ENCODE measurements at regions not wholly inside any gene's neighbourhood (a gene's known extent, or its start where the extent isn't known, plus 50 kb on each side); places are given as distances from the start of the nearest gene placed in this dataset.

DNA sequence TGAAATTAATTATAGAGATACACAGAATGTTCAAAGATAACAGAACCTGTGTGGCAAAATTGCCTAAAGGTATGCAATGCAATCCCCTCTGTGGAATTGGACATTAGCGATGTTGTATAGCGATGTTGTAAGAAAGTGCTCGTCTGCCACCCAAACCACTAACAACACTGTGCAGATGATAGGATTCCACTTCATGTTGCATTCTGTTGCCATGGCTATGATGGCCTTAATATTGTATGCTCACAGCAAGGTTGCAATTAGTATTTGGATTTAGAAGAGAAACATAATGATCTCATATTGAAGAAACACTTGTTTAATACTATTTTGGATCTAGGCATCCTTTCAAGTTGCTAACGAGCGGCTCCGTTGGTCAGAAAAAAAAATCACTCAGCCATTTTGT lies 260.3 kb downstream of the BCAT1 start:
- no peaks in the 10 kb centered on the region for H3K27me3 Mint-ChIP-seq
- H3K4me1 Mint-ChIP-seq (ENCODE audit: low read depth): no peaks in the 10 kb centered on the region
- no peak for TF ChIP-seq CTCF (IDR thresholded peaks at IDR 0.05; ENCODE audit: unreplicated experiment)
- no peak overlapping the region for H3K27ac Mint-ChIP-seq
- H3K36me3 Mint-ChIP-seq (ENCODE audit: insufficient read depth): no peaks in the 10 kb centered on the region
- no peak overlapping the region for H3K4me3 Mint-ChIP-seq (ENCODE audit: low read depth)
- no peak for DNase-seq (ENCODE audit: low spot score, unreplicated experiment)
- H3K9me3 Mint-ChIP-seq (ENCODE audit: low read depth): peaks cover 9% of the 10 kb centered on the region

- no peaks in the 10 kb centered on the region for H3K4me1 Mint-ChIP-seq (ENCODE audit: low read depth)
- no peak overlapping the region for H3K27ac Mint-ChIP-seq
- no peak overlapping the region for H3K4me3 Mint-ChIP-seq (ENCODE audit: low read depth)
- peaks cover 12% of the 10 kb centered on the region for H3K9me3 Mint-ChIP-seq (ENCODE audit: low read depth)
- no peaks in the 10 kb centered on the region for H3K27me3 Mint-ChIP-seq
- H3K36me3 Mint-ChIP-seq (ENCODE audit: insufficient read depth): no peaks in the 10 kb centered on the region
- DNase-seq (ENCODE audit: low spot score, unreplicated experiment): no peak
- TF ChIP-seq CTCF (IDR thresholded peaks at IDR 0.05; ENCODE audit: unreplicated experiment): no peak
These were observed 267.3 kb downstream of the BCAT1 start for GRCh38 chr12:24681570-24681969.

DNA sequence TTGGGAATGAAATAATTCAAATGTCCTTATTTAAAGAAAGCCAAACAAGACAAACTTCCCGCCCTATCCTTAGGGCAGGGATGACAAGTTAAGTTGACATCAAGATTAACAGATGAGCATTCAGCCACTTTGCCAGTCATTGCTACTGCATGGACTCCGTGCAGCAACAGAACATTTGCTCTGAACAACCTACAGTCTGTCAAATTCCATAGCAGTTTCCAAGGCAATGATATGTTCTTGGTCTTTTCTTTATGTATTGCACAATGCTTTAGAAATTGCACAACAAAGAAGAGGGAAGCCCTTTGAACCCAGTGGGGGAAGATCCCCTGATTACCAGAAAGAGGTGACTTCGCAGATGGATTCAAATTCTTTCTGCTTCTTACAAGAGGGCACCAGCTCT lies 269.8 kb downstream of the BCAT1 start:
- no peaks in the 10 kb centered on the region for H3K4me1 Mint-ChIP-seq (ENCODE audit: low read depth)
- no peak for DNase-seq (ENCODE audit: low spot score, unreplicated experiment)
- H3K4me3 Mint-ChIP-seq (ENCODE audit: low read depth): no peak overlapping the region

DNA sequence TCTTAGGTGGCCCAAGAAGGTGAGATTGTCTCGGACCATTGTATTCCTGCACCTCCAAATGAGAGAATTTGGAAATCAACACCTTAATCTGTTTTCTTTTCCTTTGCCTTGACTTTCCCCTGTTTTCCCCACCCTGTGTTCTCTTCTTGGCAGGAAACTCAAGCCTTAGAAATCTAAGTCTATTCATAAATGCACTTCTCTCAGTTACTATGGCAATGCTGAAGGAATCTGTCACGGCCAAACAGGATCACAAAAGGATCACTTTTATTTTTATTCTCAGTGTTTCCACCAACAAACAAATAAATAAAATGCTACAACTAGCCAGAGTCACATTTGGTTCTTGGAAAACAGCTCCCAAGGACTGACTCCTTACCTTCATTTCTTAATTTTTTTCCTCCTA lies 270.5 kb downstream of the BCAT1 start:
- H3K27ac Mint-ChIP-seq: no peak overlapping the region
- TF ChIP-seq CTCF (IDR thresholded peaks at IDR 0.05; ENCODE audit: unreplicated experiment): no peak
- H3K4me3 Mint-ChIP-seq (ENCODE audit: low read depth): no peak overlapping the region
- H3K9me3 Mint-ChIP-seq (ENCODE audit: low read depth): peaks cover 15% of the 10 kb centered on the region
- H3K27me3 Mint-ChIP-seq: no peaks in the 10 kb centered on the region
- no peaks in the 10 kb centered on the region for H3K4me1 Mint-ChIP-seq (ENCODE audit: low read depth)
- DNase-seq (ENCODE audit: low spot score, unreplicated experiment): no peak
- H3K36me3 Mint-ChIP-seq (ENCODE audit: insufficient read depth): no peaks in the 10 kb centered on the region

More for the DNA sequence above, 269.8 kb downstream of the BCAT1 start:
- TF ChIP-seq CTCF (IDR thresholded peaks at IDR 0.05; ENCODE audit: unreplicated experiment): no peak
- peaks cover 12% of the 10 kb centered on the region for H3K9me3 Mint-ChIP-seq (ENCODE audit: low read depth)
- H3K27me3 Mint-ChIP-seq: no peaks in the 10 kb centered on the region
- no peak overlapping the region for H3K27ac Mint-ChIP-seq
- H3K36me3 Mint-ChIP-seq (ENCODE audit: insufficient read depth): no peaks in the 10 kb centered on the region

DNA sequence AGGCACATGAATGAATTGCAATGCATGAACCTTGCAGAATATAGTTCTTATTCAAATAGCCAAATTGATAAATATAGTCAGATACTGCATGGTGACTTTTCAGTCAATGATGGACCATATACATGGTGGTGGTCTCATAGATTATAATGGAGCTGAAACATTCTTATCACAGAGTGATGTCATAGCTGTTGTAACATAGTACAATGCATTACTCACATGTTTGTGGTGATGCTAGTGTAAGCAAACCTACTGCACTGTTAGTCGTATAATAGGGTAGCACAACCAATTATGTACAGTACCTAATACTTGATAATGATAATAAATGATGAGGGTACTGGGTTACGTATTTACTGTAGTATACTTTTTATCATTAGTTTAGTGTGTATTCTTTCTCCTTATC lies 280.3 kb downstream of the BCAT1 start:
- H3K4me1 Mint-ChIP-seq (ENCODE audit: low read depth): no peaks in the 10 kb centered on the region
- H3K27me3 Mint-ChIP-seq: no peaks in the 10 kb centered on the region
- H3K36me3 Mint-ChIP-seq (ENCODE audit: insufficient read depth): peaks cover 2% of the 10 kb centered on the region
- no peak overlapping the region for H3K4me3 Mint-ChIP-seq (ENCODE audit: low read depth)
- TF ChIP-seq CTCF (IDR thresholded peaks at IDR 0.05; ENCODE audit: unreplicated experiment): no peak
- no peak for DNase-seq (ENCODE audit: low spot score, unreplicated experiment)
- H3K9me3 Mint-ChIP-seq (ENCODE audit: low read depth): peaks cover 8% of the 10 kb centered on the region
- H3K27ac Mint-ChIP-seq: no peak overlapping the region
